ENCODE measurements at regions not wholly inside any gene's neighbourhood (a gene's known extent, or its start where the extent isn't known, plus 50 kb on each side); places are given as distances from the start of the nearest gene placed in this dataset.

- TF ChIP-seq CTCF (IDR thresholded peaks at IDR 0.05; ENCODE audit: control insufficient read depth, insufficient read depth, low read depth, low read length, missing control alignments) = no peak
- DNase-seq (ENCODE audit: low read depth) = no peak
- H3K4me3 ChIP-seq (ENCODE audit: control insufficient read depth, low read depth, low read length) = no peak overlapping the region
Measured at GRCh38 chr15:92291900-92292299, 101.8 kb upstream of the ST8SIA2 start.

DNA sequence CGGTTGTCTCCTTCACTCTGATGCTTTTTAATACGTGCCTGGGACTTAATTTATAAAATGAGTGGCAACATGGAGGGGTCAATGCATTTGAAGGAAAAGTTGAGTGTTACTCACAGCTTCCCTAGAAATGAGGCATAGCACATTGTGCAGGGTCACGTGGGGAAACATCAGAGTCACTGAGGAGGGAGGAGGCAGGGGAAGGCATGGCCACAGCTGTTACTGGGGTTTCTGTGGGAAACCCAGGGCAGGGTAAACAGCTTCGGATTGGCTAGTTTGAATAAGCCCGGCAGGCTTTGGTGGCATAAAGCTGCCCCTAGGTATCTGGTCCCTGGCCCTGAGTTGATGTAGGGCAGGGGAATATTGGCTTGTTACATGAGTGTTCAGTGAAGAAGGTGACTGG lies 98.9 kb upstream of the ST8SIA2 start:
- no peak for TF ChIP-seq CTCF (IDR thresholded peaks at IDR 0.05; ENCODE audit: control insufficient read depth, insufficient read depth, low read depth, low read length, missing control alignments)
- no peak overlapping the region for H3K4me3 ChIP-seq (ENCODE audit: control insufficient read depth, low read depth, low read length)
- no peak for DNase-seq (ENCODE audit: low read depth)

DNA sequence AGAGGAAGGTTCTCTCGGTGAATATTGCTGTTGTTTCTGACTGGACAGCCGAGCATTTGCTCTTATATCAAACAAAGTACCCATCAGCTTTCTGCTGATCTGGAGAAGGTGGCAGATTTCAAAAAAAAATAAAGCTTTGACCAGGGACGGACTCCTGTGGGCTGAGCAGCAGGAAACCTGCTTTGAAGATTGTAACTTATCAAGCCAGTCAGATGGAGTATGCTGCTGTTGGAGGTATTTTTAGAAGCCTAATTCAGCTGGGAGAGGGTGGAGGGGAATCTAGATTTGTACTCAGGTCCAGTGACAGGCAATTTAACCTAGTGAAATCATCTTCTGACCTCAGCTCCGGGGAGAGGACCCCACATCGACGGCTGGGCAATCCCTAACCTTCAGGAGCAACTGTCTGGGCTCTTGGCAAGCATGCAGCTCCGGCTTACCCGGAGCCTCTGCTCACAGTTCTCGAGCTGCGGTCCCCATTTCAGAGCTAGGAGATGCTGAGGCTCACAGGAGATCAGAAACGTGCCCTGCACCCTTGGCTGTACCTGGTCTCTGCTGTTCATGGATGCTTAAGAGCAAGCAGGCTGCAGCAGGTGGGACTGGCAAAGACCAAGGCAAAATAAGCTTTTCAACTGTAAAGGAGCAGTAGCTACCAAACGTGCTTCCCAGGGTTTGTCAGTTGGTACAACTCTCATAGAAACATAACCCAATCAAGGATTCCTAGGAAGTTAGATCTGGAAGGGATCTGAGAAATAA lies 89.3 kb upstream of the ST8SIA2 start:
- no peak for TF ChIP-seq CTCF (IDR thresholded peaks at IDR 0.05; ENCODE audit: control insufficient read depth, insufficient read depth, low read depth, low read length, missing control alignments)
- DNase-seq (ENCODE audit: low read depth) = no peak

DNA sequence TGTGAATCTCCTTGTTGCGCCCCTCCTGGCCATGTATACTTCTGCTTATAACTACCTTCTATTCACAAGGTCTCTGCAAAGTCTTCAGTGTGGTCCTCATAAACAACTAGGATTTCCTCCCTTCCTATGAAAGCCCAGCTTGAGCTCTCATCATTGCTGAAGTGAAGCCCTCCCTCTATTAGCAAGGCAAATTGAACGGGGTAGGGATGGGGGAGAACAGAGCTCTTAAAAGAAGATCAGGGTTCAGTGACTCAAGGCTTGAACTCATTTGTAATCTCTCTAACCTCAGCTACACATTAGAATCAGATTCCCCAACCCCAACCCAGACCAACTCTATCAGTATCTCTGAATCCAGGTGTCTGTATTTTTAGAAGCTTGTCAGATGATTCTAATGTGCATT lies 88.3 kb upstream of the ST8SIA2 start:
- H3K4me3 ChIP-seq (ENCODE audit: control insufficient read depth, low read depth, low read length) = no peak overlapping the region
- no peak for TF ChIP-seq CTCF (IDR thresholded peaks at IDR 0.05; ENCODE audit: control insufficient read depth, insufficient read depth, low read depth, low read length, missing control alignments)
- no peak for DNase-seq (ENCODE audit: low read depth)

More for the DNA sequence above, 89.3 kb upstream of the ST8SIA2 start:
- no peak overlapping the region for H3K4me3 ChIP-seq (ENCODE audit: control insufficient read depth, low read depth, low read length)

DNA sequence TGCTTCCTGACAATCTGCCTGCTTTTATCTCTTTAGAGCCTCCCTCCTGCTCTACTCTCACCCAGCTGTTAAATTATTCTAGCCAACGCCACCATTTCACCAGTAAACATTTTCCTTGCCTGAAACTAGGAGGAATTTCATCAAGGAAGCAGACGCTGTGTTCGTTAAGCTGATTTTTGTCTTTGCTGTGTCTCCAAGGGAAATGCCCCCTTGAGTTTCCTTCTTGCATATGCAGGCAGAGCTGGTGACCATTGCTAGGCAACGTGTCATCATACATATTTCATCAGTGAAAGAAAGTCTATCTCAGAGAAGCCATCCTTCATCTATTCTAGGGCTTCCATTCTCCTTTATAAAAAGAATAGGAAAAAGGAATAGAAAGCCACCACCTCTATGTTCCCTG lies 87.0 kb upstream of the ST8SIA2 start:
- no peak overlapping the region for H3K4me3 ChIP-seq (ENCODE audit: control insufficient read depth, low read depth, low read length)
- TF ChIP-seq CTCF (IDR thresholded peaks at IDR 0.05; ENCODE audit: control insufficient read depth, insufficient read depth, low read depth, low read length, missing control alignments) = no peak
- DNase-seq (ENCODE audit: low read depth) = no peak

- DNase-seq (ENCODE audit: low read depth) = no peak
- no peak for TF ChIP-seq CTCF (IDR thresholded peaks at IDR 0.05; ENCODE audit: control insufficient read depth, insufficient read depth, low read depth, low read length, missing control alignments)
- no peak overlapping the region for H3K4me3 ChIP-seq (ENCODE audit: control insufficient read depth, low read depth, low read length)
Measured at GRCh38 chr15:92315144-92315543, 78.5 kb upstream of the ST8SIA2 start.

Measured in AG09309 (cell line).